Kidney tubule cell (primary cell): ENCODE measurements at regions not wholly inside any gene's neighbourhood (a gene's known extent, or its start where the extent isn't known, plus 50 kb on each side); places are given as distances from the start of the nearest gene placed in this dataset.
A peak's percentile ranks its signal among the peaks of the same experiment; 100 is the strongest.

Source experiments
- DNase-seq: peaks from one replicate; pipeline ENCODE4 v3.0.0-alpha.2; 2018; ENCODE audit warnings: low spot score

- no peak for DNase-seq
Observed at GRCh38 chr4:36815536-36815935, 429.0 kb upstream of the NWD2 start.

DNA sequence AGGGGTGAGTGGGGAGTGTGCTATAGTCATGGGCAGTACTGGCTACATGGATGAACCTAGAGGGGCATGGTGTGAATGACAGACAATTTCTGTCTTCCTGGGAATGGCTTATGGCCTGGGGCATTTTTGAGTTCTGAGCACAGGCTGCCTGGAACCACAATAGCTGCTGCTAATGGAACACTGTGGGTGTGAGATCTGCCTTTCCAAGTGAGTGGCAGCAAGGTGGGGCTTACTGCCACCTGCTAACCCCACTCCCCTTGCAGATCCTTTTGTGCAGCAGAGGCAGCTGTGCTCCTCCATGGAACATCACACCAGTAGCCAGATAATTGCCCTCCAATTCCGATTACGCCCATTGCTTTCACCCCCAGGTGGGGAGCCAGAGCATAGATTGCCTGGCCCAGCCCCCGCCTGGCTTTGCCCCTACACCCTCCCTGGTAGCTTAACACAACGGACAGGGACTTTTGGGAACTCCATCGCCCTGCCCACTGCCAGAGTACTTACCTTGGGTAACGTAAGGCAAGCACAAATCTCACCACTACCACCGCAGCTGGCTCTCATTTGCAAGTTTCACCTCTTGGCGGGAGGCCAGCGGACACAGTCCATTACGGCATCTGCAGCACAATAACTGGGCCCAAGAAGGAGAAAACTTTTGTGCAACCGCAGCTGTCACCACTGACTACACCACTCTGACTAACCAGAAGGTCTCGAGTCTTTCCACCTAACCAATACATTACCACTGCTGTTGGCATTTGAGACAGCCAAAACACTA, 421.2 kb upstream of the NWD2 start:
- DNase-seq, result no peak

GRCh38 chr4:36824682-36825081, 419.9 kb upstream of the NWD2 start:
- DNase-seq, result no peak

- peak; percentile 44 for DNase-seq
Observed at GRCh38 chr4:36835246-36835645, 409.3 kb upstream of the NWD2 start.

GRCh38 chr4:36841583-36842326, 402.8 kb upstream of the NWD2 start:
- peak; percentile 44 for DNase-seq

DNA sequence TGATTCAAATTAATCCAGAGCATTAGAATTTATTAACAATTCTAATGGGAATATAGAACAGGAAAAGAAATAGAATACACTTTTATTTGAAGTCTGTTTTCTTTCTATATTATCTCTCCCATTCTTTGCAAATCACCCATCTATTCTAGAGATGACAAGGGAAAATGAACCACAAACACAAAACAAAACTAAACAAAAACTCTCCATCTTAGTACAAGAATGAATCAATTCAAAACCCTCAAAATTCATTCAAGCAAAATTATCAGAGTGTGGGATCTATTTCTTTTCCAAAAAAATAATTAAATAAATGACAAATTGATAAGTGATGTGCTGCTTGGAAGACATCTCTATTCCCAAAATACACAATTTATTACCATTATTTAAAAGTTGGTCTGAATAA, 400.1 kb upstream of the NWD2 start:
- no peak for DNase-seq

DNA sequence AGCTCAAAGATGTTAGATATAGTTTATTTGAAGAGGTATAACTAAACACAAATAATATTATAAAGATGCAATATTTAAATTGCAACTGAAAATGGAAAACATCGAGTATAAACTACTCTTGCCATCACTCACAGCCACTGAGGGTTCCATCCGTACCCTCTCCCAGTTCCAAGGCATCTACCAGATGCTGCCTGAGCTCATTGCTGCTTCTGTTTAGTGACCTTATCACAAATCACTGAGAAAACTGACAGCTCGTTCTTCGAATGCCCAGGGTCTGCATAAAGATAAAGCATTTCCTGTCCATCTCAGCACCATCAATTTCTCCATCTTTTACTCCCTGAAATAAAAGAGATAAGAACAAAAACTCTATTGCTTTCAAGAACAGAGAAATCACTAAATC, 391.7 kb upstream of the NWD2 start:
- DNase-seq, result no peak

GRCh38 chr4:36854554-36854953, 390.0 kb upstream of the NWD2 start:
- DNase-seq, result no peak

- no peak for DNase-seq
Observed at GRCh38 chr4:36863601-36864000, 380.9 kb upstream of the NWD2 start.

GRCh38 chr4:36870121-36870520, 374.4 kb upstream of the NWD2 start:
- DNase-seq, result no peak

- DNase-seq, result no peak
Observed at GRCh38 chr4:36872679-36873078, 371.9 kb upstream of the NWD2 start.

- DNase-seq, result no peak
Observed at GRCh38 chr4:36884151-36884550, 360.4 kb upstream of the NWD2 start.

DNA sequence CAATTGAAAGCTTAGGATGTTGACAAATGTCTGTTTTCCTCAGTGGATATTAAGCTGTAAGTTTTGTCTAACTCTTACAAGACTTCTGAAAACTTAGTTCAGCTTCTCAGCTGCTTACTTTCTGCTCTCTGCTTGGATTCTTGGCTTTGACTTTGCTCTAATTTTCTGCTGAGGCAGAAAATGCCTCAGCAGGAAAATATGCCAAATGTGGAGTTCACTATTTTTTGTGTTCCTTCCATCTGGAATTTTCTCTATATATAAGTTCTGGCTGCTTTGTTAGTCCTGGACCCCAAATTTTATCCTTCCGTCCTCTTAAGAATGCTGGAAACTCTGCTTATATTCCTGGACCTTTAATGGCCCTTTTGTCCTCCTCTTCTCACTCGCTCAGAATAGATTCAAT, 352.6 kb upstream of the NWD2 start:
- DNase-seq, result no peak

DNA sequence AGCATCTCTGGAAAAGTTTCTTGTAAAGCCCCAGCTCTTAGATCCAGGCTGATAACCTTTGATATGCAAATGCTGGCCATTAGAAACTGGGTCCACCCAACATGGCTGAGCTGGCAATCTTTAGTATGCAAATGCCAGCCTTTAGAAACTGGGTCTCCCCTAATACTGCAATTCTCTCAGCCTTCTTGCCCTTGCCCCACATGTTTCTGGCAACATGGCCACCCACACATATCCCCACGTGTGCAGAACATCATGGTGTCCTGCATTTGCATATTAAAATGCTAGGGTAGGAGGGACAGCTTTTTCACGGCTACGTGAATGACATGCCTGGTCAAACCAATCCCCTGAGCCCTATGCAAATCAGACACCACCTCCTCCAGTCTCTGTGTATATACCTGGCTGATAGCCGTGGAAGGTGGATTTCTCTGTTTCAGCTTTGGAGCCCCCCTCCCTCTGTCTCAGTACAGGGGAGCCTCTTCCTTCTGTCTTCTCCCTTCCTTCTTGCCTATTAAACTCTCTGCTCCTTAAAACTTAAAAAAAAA, 344.0 kb upstream of the NWD2 start:
- no peak for DNase-seq

DNA sequence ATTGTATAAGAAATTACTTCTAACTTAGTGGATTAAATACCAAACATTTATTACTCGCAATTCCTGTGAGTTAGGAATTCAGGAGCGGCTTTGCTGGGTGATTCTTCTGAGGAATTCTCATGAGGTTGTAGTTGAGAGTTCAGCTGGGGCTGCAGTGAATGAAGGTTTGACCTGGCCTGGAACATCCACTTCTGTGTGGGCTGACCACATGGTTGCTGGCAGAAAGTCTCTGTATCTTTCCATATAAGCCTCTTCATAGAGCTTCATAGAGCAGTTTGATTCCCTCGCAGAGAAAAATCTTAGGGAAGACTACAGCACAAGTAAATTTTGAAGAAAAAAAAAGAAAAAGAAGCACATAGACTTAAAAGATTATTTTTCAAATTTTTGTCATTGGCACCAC, 339.7 kb upstream of the NWD2 start:
- no peak for DNase-seq

GRCh38 chr4:36914106-36914505, 330.4 kb upstream of the NWD2 start:
- DNase-seq, result no peak

- no peak for DNase-seq
Observed at GRCh38 chr4:36915717-36916116, 328.8 kb upstream of the NWD2 start.

GRCh38 chr4:36917413-36917812, 327.1 kb upstream of the NWD2 start:
- no peak for DNase-seq

DNA sequence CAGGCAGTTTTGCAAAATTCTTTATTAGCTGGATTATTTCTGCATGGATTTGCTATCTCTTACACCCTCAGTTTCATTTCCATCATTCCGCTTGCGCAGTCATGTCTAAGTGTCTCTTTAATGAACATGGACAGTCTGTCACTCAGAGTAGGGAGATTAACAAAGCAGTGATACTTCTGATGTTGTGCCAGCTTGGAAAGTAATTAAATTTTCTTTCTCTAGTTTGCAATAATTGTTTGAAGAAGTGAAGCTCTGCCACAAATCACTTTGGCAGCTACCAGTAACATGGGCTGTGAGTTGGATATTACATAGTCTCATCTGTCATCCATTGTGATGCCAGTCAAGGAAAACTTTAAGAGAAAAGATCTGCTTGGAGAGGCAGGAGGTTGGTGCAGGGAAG, 324.8 kb upstream of the NWD2 start:
- DNase-seq, result no peak

DNA sequence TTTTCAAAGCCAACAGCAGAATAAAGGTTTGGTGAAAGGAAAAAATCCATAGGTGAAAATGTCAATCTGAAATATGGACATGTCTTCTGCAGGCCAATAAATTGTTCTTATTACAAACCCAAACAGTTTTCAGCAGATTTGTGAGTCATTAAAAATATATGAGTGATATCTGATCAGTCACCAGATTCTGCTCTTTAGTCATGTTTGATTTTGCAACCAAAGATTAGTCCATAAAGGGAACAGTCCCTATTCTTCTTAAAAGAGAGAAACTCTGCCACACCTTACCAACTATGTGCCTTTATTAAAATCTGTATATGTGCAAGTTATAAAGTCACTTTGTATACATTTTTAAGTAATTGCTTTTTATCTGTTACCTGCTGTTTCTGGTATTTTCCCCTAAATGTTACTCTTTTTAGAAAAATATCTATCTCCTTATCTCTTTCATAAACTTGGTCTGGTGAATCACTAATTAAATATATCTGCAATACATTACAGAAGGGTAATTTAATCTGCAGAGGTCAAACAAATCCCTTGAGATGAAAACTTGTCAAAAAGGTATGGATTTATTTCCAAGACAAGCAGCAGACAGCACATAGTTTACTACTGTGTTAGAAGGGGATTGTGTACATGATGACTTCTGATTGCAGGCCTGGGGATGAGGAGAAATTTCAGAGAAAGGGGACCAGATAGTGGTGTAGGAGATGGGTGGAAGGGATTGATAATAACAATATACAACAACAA, 322.9 kb upstream of the NWD2 start:
- DNase-seq, result no peak

- no peak for DNase-seq
Observed at GRCh38 chr4:36930562-36931111, 313.9 kb upstream of the NWD2 start.

DNA sequence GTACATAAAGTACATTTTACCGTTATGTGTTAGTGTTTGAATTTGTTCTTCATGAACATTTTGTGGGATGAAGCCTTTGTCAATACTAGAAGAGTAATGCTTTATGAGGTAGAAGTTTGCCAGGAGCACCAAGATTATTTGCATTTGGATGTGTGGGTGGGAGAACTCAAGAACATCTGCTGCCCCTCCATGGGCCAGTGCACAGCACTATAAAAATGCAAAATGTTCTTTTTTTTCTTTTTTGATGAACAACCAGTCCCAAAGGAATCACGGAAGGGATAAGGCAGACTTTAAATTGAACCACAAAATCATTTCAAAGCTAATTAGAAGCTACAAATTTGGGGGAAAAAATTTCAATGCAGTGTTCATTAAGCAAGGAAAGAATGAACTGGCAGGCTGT, 300.3 kb upstream of the NWD2 start:
- DNase-seq, result no peak
